GM21825 (cell line): ENCODE measurements at regions not wholly inside any gene's neighbourhood (a gene's known extent, or its start where the extent isn't known, plus 50 kb on each side); places are given as distances from the start of the nearest gene placed in this dataset.
"Not testable (repeated sequence)": the region's sequence is repeated elsewhere in the genome, so short reads cannot be mapped to it uniquely, and the experiment has no call there.

Experiments
- ATAC-seq: cut with Tn5 transposase; IDR thresholded peaks from one replicate; pipeline ENCODE4 v1.9.1; 2021; ENCODE audit warnings: mild to moderate bottlenecking, moderate library complexity; ENCODE audit not compliant: unreplicated experiment

GRCh38 chr6:19210849-19211590 is 626.1 kb upstream of the ID4 start:
- ATAC-seq: no peak

GRCh38 chr6:19214231-19214630 is 622.9 kb upstream of the ID4 start:
- no peak for ATAC-seq

- no peak for ATAC-seq
These were observed 617.2 kb upstream of the ID4 start for GRCh38 chr6:19219931-19220330.

GRCh38 chr6:19231878-19232561 is 605.1 kb upstream of the ID4 start:
- no peak for ATAC-seq

- ATAC-seq: no peak
These were observed 591.5 kb upstream of the ID4 start for GRCh38 chr6:19245656-19246055.

- ATAC-seq: not testable (repeated sequence)
These were observed 590.0 kb upstream of the ID4 start for GRCh38 chr6:19247181-19247580.

GRCh38 chr6:19256123-19256522 is 581.0 kb upstream of the ID4 start:
- not testable (repeated sequence) for ATAC-seq

GRCh38 chr6:19261642-19262041 is 575.5 kb upstream of the ID4 start:
- ATAC-seq: no peak

- no peak for ATAC-seq
These were observed 569.1 kb upstream of the ID4 start for GRCh38 chr6:19268117-19268516.

GRCh38 chr6:19268718-19269117 is 568.5 kb upstream of the ID4 start:
- no peak for ATAC-seq

- no peak for ATAC-seq
These were observed 567.8 kb upstream of the ID4 start for GRCh38 chr6:19269341-19269898.

- no peak for ATAC-seq
These were observed 566.6 kb upstream of the ID4 start for GRCh38 chr6:19270616-19271015.

GRCh38 chr6:19279273-19279684 is 557.9 kb upstream of the ID4 start:
- no peak for ATAC-seq

- no peak for ATAC-seq
These were observed 549.2 kb upstream of the ID4 start for GRCh38 chr6:19287928-19288327.

GRCh38 chr6:19289457-19289856 is 547.7 kb upstream of the ID4 start:
- no peak for ATAC-seq

- ATAC-seq: no peak
These were observed 539.3 kb upstream of the ID4 start for GRCh38 chr6:19297880-19298279.

- ATAC-seq: no peak
These were observed 538.7 kb upstream of the ID4 start for GRCh38 chr6:19298421-19298820.

GRCh38 chr6:19299129-19299528 is 538.0 kb upstream of the ID4 start:
- no peak for ATAC-seq

GRCh38 chr6:19301980-19302379 is 535.2 kb upstream of the ID4 start:
- no peak for ATAC-seq

GRCh38 chr6:19303383-19303782 is 533.8 kb upstream of the ID4 start:
- ATAC-seq: no peak

- no peak for ATAC-seq
These were observed 527.5 kb upstream of the ID4 start for GRCh38 chr6:19309661-19310060.

GRCh38 chr6:19311786-19312185 is 525.4 kb upstream of the ID4 start:
- no peak for ATAC-seq
